ENCODE measurements at regions not wholly inside any gene's neighbourhood (a gene's known extent, or its start where the extent isn't known, plus 50 kb on each side); places are given as distances from the start of the nearest gene placed in this dataset.

DNA sequence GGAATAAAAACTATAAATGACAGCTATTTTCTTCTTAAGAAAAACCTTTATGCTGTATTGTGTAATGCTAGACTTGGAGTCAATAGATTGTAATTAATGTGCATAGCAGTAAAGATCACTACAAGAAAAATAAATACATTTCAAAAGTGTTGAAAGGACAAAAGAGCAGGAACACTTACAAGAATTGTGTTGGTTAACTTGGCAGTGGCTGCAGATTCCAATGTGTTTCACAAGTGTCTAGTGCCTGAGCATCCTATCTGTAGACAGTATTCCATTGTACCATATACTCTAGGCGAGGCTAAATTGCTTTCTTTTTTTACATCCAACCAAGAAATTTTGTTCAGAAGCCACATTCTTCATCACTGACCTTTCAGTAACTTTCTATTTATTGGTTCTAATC lies 924.1 kb downstream of the EPHA7 start:
- H3K27me3 ChIP-seq (ENCODE audit: low read depth), result no peaks in the 10 kb centered on the region
- H3K36me3 ChIP-seq, result no peaks in the 10 kb centered on the region
- intact Hi-C loops (cut with DNase I), result no loop called here
- no peak overlapping the region for H3K27ac ChIP-seq
- no peak overlapping the region for H3K4me3 ChIP-seq
- H3K9me3 ChIP-seq, result no peaks in the 10 kb centered on the region
- TF ChIP-seq, protein P1, sequence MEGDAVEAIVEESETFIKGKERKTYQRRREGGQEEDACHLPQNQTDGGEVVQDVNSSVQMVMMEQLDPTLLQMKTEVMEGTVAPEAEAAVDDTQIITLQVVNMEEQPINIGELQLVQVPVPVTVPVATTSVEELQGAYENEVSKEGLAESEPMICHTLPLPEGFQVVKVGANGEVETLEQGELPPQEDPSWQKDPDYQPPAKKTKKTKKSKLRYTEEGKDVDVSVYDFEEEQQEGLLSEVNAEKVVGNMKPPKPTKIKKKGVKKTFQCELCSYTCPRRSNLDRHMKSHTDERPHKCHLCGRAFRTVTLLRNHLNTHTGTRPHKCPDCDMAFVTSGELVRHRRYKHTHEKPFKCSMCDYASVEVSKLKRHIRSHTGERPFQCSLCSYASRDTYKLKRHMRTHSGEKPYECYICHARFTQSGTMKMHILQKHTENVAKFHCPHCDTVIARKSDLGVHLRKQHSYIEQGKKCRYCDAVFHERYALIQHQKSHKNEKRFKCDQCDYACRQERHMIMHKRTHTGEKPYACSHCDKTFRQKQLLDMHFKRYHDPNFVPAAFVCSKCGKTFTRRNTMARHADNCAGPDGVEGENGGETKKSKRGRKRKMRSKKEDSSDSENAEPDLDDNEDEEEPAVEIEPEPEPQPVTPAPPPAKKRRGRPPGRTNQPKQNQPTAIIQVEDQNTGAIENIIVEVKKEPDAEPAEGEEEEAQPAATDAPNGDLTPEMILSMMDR (IDR thresholded peaks at IDR 0.05), result no peak
- H3K4me1 ChIP-seq, result no peaks in the 10 kb centered on the region
- no peak for ATAC-seq
- no peak for DNase-seq

DNA sequence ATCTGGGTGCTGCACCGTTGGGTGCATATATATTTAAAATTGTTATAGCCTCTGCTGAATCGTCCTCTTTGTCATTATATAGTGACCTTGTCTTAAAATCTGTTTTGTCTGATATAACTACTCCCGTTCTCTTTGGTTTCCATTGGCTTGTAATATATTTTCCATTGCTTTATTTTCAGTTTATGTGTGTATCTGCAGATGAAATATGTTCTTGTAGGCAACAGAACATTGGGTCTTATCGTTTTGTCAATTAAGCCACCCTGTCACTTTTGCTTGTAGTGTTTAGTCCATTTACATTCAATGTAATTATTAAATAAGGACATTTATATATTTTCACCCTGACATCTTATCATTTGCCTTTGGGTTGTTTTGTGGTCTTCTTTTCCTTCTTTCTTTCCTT lies 933.9 kb downstream of the EPHA7 start:
- Histone ChIP-seq H3K36me3 (no peaks in the 10 kb centered on the region), H3K4me3 (no peak overlapping the region), H3K9me3 (no peaks in the 10 kb centered on the region), H3K27ac (no peak overlapping the region), H3K27me3 (ENCODE audit: low read depth) (no peaks in the 10 kb centered on the region), H3K4me1 (no peaks in the 10 kb centered on the region)
- TF ChIP-seq, protein P1 (IDR thresholded peaks at IDR 0.05), result no peak
- DNase-seq, result no peak
- intact Hi-C loops (cut with DNase I), result no loop called here
- no peak for ATAC-seq

DNA sequence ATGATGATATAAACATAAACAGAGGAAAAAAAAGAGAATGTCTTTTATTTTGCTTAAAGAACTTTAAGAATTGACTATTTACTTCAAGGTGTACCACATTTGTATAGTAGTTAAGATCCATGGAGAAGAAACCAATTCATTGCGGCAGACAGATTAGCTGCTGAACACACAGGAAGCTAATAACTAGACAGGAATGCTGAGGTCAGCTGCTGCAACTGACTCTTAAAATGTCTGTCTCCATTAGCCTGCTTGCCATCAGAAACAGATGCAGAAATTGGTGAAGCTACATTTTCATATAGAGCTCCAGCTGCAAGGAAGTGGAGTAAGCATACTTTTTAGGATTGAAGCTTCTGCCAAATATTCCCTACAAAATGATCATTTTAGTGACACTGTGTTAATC lies 939.5 kb downstream of the EPHA7 start:
- ATAC-seq, result no peak
- no peak overlapping the region for H3K27ac ChIP-seq
- no peaks in the 10 kb centered on the region for H3K4me1 ChIP-seq
- no peak for DNase-seq
- intact Hi-C loops (cut with DNase I), result no loop called here
- H3K9me3 ChIP-seq, result no peaks in the 10 kb centered on the region
- no peaks in the 10 kb centered on the region for H3K27me3 ChIP-seq (ENCODE audit: low read depth)
- H3K36me3 ChIP-seq, result no peaks in the 10 kb centered on the region
- TF ChIP-seq, protein P1 (IDR thresholded peaks at IDR 0.05), result no peak
- no peak overlapping the region for H3K4me3 ChIP-seq

DNA sequence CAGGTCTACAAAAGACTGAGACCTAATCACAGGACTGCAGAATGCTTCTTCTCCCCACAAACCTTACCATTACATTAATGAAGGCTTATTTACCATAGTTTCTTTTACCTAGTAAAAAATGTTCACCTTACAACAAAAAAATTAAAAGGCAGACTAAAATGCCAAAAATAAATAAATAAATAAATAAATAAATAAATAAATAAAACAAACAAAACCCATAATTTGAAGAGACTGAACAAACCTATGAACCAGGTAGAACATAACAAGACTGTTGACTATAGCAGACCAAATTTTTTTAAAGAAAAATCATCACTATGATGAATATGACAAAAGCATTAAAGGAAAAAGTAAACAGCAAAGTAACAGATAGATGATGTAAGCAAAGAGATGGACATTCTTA lies 946.3 kb downstream of the EPHA7 start:
- Histone ChIP-seq H3K4me3 (no peak overlapping the region), H3K27me3 (ENCODE audit: low read depth) (no peaks in the 10 kb centered on the region), H3K4me1 (no peaks in the 10 kb centered on the region), H3K27ac (no peak overlapping the region), H3K9me3 (no peaks in the 10 kb centered on the region), H3K36me3 (no peaks in the 10 kb centered on the region)
- TF ChIP-seq, protein P1 (IDR thresholded peaks at IDR 0.05), result no peak
- DNase-seq, result no peak
- no peak for ATAC-seq
- intact Hi-C loops (cut with DNase I), result no loop called here

DNA sequence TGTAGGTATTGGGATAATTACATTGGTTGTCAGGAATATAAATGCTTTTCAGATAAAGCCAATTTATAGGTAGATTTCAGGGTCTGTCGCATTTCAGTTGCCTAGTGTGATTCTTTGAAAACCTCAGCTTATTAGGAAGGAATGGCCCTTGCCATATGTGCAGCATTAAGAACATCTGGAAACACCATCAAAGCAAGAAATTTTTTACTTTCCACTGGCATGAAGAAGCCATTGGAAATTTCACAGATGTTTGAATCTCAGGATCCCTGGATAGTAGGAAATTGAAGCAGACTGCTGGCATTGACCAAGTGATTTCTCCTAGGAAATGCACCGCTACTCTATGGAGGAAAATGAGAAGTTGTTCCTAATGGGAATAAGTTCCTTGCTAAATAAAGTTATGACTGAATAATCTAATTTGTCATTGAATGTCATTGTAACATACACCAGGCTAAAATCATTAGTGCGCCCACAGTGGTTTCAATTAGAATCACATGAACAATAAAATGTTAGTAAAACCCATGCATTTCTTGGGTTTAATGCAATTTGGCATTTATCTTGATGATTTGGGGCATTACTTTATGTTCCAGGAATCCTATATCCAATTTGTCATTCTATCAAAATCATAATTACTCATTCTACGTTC lies 950.1 kb downstream of the EPHA7 start:
- ATAC-seq, result no peak
- Histone ChIP-seq H3K4me1 (no peaks in the 10 kb centered on the region), H3K4me3 (no peak overlapping the region), H3K36me3 (no peaks in the 10 kb centered on the region), H3K9me3 (peaks cover 11% of the 10 kb centered on the region), H3K27me3 (ENCODE audit: low read depth) (no peaks in the 10 kb centered on the region), H3K27ac (no peak overlapping the region)
- no peak for DNase-seq
- intact Hi-C loops (cut with DNase I), result no loop called here
- TF ChIP-seq, protein P1 (IDR thresholded peaks at IDR 0.05), result no peak

All from lower lobe of right lung (tissue), 2 donors.